Panc1 (cell line): ENCODE measurements at regions not wholly inside any gene's neighbourhood (a gene's known extent, or its start where the extent isn't known, plus 50 kb on each side); places are given as distances from the start of the nearest gene placed in this dataset.

Source experiments
- CTCF ChIP-seq: fragments of 450-650 bp; IDR thresholded peaks from 2 replicates; pipeline ENCODE4 v1.5.1; 2017; ENCODE audit warnings: mild to moderate bottlenecking
- POLR2AphosphoS5 ChIP-seq: IDR thresholded peaks from 2 replicates; pipeline ENCODE4 v1.6.1; 2012; ENCODE audit warnings: mild to moderate bottlenecking, low read depth, low read length, moderate library complexity
- REST ChIP-seq, 2 experiments: IDR thresholded peaks; 2 replicates each; pipeline ENCODE4 v1.6.1; 2011 to 2012; ENCODE audit warnings: low read depth in 2 of 2, control low read depth in 1 of 2, low read length in 1 of 2, mild to moderate bottlenecking in 1 of 2, moderate library complexity in 1 of 2; ENCODE audit not compliant: insufficient read depth in 1 of 2

- TF ChIP-seq REST (IDR thresholded peaks at IDR 0.05; ENCODE audit: insufficient read depth in 1 of 2, low read depth in 2 of 2, low read length in 1 of 2) (no peak), POLR2AphosphoS5 (no peak), CTCF (no peak)
These were observed 787.3 kb upstream of the KLHL1 start for GRCh38 chr13:70895599-70895998.
